HepG2 (cell line): ENCODE measurements at regions not wholly inside any gene's neighbourhood (a gene's known extent, or its start where the extent isn't known, plus 50 kb on each side); places are given as distances from the start of the nearest gene placed in this dataset.

ENCODE experiments used
- ATAC-seq: fragments of 200-7000 bp; cut with Tn5 transposase; 3 replicates; pipeline ENCODE4 v1.9.1; 2020; ENCODE audit warnings: mild to moderate bottlenecking, moderate library complexity
- BruUV-seq: library from RNA; stranded (reverse); fragments of 400-500 nt; replicated peaks from 2 replicates; lab custom pipeline; 2021; lab: Mats Ljungman, UMichigan
- CTCF ChIA-PET: fragments of 300-600 bp; formaldehyde crosslinking; extraction: SDS; loops from one replicate; lab custom pipeline; 2021; ENCODE audit warnings: low total read pairs, inconsistent platforms, low intra/inter-chr PET ratio; lab: Yijun Ruan, JAX
- POLR2A ChIA-PET: fragments of 350-600 bp; sonication (Branson Sonifier 250); formaldehyde crosslinking; loops from one replicate; lab custom pipeline; 2020; ENCODE audit warnings: antibody characterized with exemption, inconsistent platforms; lab: Yijun Ruan, JAX
- DNase-seq: peaks from one replicate; pipeline ENCODE4 v3.0.0-alpha.2; 2015; ENCODE audit warnings: low spot score
- FAIRE-seq: peaks from 3 replicates; lab custom pipeline; 2011; peaks lifted over from hg19 to GRCh38; lab: Jason Lieb, UNC
- H2AFZ ChIP-seq: one replicate; pipeline ENCODE4 v1.6.1; 2011; ENCODE audit warnings: low read length, inconsistent platforms
- H3K27ac ChIP-seq: fragments of 300-600 bp; 3 replicates; pipeline ENCODE4 v1.8.0; 2011; ENCODE audit warnings: mixed run types, mild to moderate bottlenecking, mixed read lengths, low read length, inconsistent platforms; ENCODE audit not compliant: insufficient read depth; ENCODE audit errors: extremely low read length
- H3K27me3 ChIP-seq, 2 experiments: fragments of 200-600 bp in 1 of 2; 2 replicates in 1 of 2; 3 replicates in 1 of 2; pipeline versions ENCODE4 v1.6.0 to v1.8.0; 2011; ENCODE audit warnings: low read length in 2 of 2, mild to moderate bottlenecking in 2 of 2, moderate library complexity in 2 of 2, inconsistent platforms in 1 of 2; ENCODE audit not compliant: insufficient read depth in 2 of 2, control insufficient read depth in 1 of 2
- H3K36me3 ChIP-seq, 2 experiments: fragments of 200-600 bp in 1 of 2; replicated peaks in 1 of 2; 2 replicates in 1 of 2; 3 replicates in 1 of 2; pipeline versions ENCODE4 v1.5.1 to v1.8.0; 2011; ENCODE audit warnings: low read length in 2 of 2, inconsistent platforms in 1 of 2; ENCODE audit not compliant: insufficient read depth in 2 of 2, control insufficient read depth in 1 of 2
- H3K4me1 ChIP-seq: 2 replicates; pipeline ENCODE4 v1.5.1; 2012; ENCODE audit warnings: low read length, inconsistent platforms; ENCODE audit not compliant: insufficient read depth
- H3K4me2 ChIP-seq: 2 replicates; pipeline ENCODE4 v1.6.0; 2011; ENCODE audit warnings: low read depth, low read length, inconsistent platforms
- H3K4me3 ChIP-seq, 3 experiments: fragments of 200-600 bp in 1 of 3; sonication (generic), shearing (Covaris generic) in 1 of 3; replicated peaks in 1 of 3; 2 replicates each; pipeline ENCODE4 v1.5.1; 2011 to 2016; ENCODE audit warnings: low read length in 3 of 3, inconsistent platforms in 2 of 3, low read depth in 2 of 3, mild to moderate bottlenecking in 2 of 3, control low read depth in 1 of 3, mixed read lengths in 1 of 3; ENCODE audit not compliant: insufficient read depth in 1 of 3
- H3K79me2 ChIP-seq: one replicate; pipeline ENCODE4 v1.6.1; 2011; ENCODE audit warnings: low read length, inconsistent platforms; ENCODE audit not compliant: insufficient read depth
- H3K9ac ChIP-seq: 2 replicates; pipeline ENCODE4 v1.6.0; 2011; ENCODE audit warnings: mild to moderate bottlenecking, low read depth, low read length, inconsistent platforms; ENCODE audit not compliant: insufficient read depth
- H3K9me3 ChIP-seq: 2 replicates; pipeline ENCODE4 v1.5.1; 2012; ENCODE audit warnings: mild to moderate bottlenecking, low read length
- H4K20me1 ChIP-seq: 2 replicates; pipeline ENCODE4 v1.6.0; 2011; ENCODE audit warnings: inconsistent platforms, mild to moderate bottlenecking, low read length, moderate library complexity; ENCODE audit not compliant: insufficient read depth
- ELK4 ChIP-seq: sonication (generic); formaldehyde crosslinking; IDR thresholded peaks from 2 replicates; pipeline ENCODE4 v1.9.0; 2021; ENCODE audit warnings: missing genetic modification reagents, borderline replicate concordance
- HOXA5 ChIP-seq: sonication (generic); formaldehyde crosslinking; IDR thresholded peaks from 2 replicates; pipeline ENCODE4 v1.4.0; 2020; ENCODE audit warnings: missing genetic modification reagents
- MLXIP ChIP-seq: sonication (generic); formaldehyde crosslinking; IDR thresholded peaks from 2 replicates; pipeline ENCODE4 v1.9.0; 2021; ENCODE audit warnings: missing genetic modification reagents, borderline replicate concordance
- RBAK ChIP-seq: sonication (generic); formaldehyde crosslinking; IDR thresholded peaks from 2 replicates; pipeline ENCODE4 v1.5.1; 2020; ENCODE audit warnings: mild to moderate bottlenecking, missing genetic modification reagents
- RNF219 ChIP-seq: sonication (generic); formaldehyde crosslinking; IDR thresholded peaks from 2 replicates; pipeline ENCODE4 v1.5.0; 2020; ENCODE audit warnings: mild to moderate bottlenecking, missing genetic modification reagents
- STAT5B ChIP-seq: sonication (generic); formaldehyde crosslinking; IDR thresholded peaks from 2 replicates; pipeline ENCODE4 v1.4.0; 2020; ENCODE audit warnings: missing genetic modification reagents
- TBX3 ChIP-seq: fragments of 450-650 bp; IDR thresholded peaks from 2 replicates; pipeline ENCODE4 v1.6.1; 2017; ENCODE audit warnings: antibody characterized with exemption, mild to moderate bottlenecking, inconsistent platforms, borderline replicate concordance
- TEAD2 ChIP-seq: sonication (generic); formaldehyde crosslinking; IDR thresholded peaks from 2 replicates; pipeline ENCODE4 v1.9.0; 2021; ENCODE audit warnings: missing genetic modification reagents
- ZFX ChIP-seq: sonication (generic); formaldehyde crosslinking; IDR thresholded peaks from 2 replicates; pipeline ENCODE4 v1.4.0; 2020; ENCODE audit warnings: mild to moderate bottlenecking, low read depth, missing genetic modification reagents, moderate library complexity
- ZNF121 ChIP-seq: sonication (generic); formaldehyde crosslinking; IDR thresholded peaks from 2 replicates; pipeline ENCODE4 v1.5.0; 2020; ENCODE audit warnings: mild to moderate bottlenecking, missing genetic modification reagents
- ZNF549 ChIP-seq: sonication (generic); formaldehyde crosslinking; IDR thresholded peaks from 2 replicates; pipeline ENCODE4 v1.5.0; 2020; ENCODE audit warnings: missing genetic modification reagents
- ZNF550 ChIP-seq: sonication (generic); formaldehyde crosslinking; IDR thresholded peaks from 2 replicates; pipeline ENCODE4 v1.4.0; 2020; ENCODE audit warnings: mild to moderate bottlenecking, missing genetic modification reagents, borderline replicate concordance
- ZNF703 ChIP-seq: sonication (generic); formaldehyde crosslinking; IDR thresholded peaks from 2 replicates; pipeline ENCODE4 v1.5.1; 2020; ENCODE audit warnings: missing genetic modification reagents, mild to moderate bottlenecking, moderate library complexity, borderline replicate concordance
- ZSCAN22 ChIP-seq: sonication (generic); formaldehyde crosslinking; IDR thresholded peaks from 2 replicates; pipeline ENCODE4 v1.4.0; 2020; ENCODE audit warnings: mild to moderate bottlenecking, missing genetic modification reagents
- WGBS: methylation state at CpG from one replicate; pipeline ENCODE4 v1.1.6; 2017; ENCODE audit warnings: low lambda C conversion rate; 5-methylcytosine and 5-hydroxymethylcytosine counted together
- in situ Hi-C: cut with HindIII; loops from 2 replicates; pipeline ENCODE4 v1.10.0; 2017; ENCODE audit warnings: low pct_unique_long_range_greater_than_20kb; ENCODE audit not compliant: extremely low pct_ligation_motif_present
- intact Hi-C: fragments of 100-400 bp; cut with micrococcal nuclease; formaldehyde crosslinking; loops from one replicate; pipeline ENCODE4 v1.10.0; 2022; ENCODE audit not compliant: unreplicated experiment

GRCh38 chr3:36063992-36064391 is 316.3 kb upstream of the STAC start:
- CTCF ChIA-PET, result no interaction called here
- TF ChIP-seq MLXIP (CRISPR knock-in tag) (no peak), ZSCAN22 (CRISPR knock-in tag) (no peak), TBX3 (no peak), ZNF703 (CRISPR knock-in tag) (no peak)
- intact Hi-C loops (no loop called here), in situ Hi-C loops (no loop called here)
- Histone ChIP-seq H4K20me1 (no peaks in the 10 kb centered on the region), H2AFZ (no peak overlapping the region), H3K4me3 (no peak overlapping the region), H3K36me3 (no peaks in the 10 kb centered on the region), H3K27me3 (no peaks in the 10 kb centered on the region), H3K79me2 (no peaks in the 10 kb centered on the region), H3K4me1 (no peaks in the 10 kb centered on the region), H3K4me2 (no peak overlapping the region), H3K27ac (no peak overlapping the region), H3K9ac (no peak overlapping the region), H3K9me3 (peaks cover 19% of the 10 kb centered on the region)
- no peak for FAIRE-seq
- 12% methylated on average over 2 of the region's 2 CpGs for WGBS
- no TSS peak for BruUV-seq
- no peak for DNase-seq
- POLR2A ChIA-PET, result no interaction called here
- ATAC-seq, result no peak

- Histone ChIP-seq H3K4me2 (no peak overlapping the region), H2AFZ (no peak overlapping the region), H3K27ac (no peak overlapping the region), H3K4me3 (no peak overlapping the region), H3K27me3 (no peaks in the 10 kb centered on the region), H3K79me2 (no peaks in the 10 kb centered on the region), H3K9me3 (peaks cover 13% of the 10 kb centered on the region), H3K36me3 (no peaks in the 10 kb centered on the region), H3K4me1 (no peaks in the 10 kb centered on the region), H3K9ac (no peak overlapping the region), H4K20me1 (no peaks in the 10 kb centered on the region)
- DNase-seq, result no peak
- ChIA-PET CTCF (no interaction called here), POLR2A (no interaction called here)
- FAIRE-seq, result no peak
- no peak for ATAC-seq
- 25% methylated on average over 2 of the region's 2 CpGs for WGBS
- no TSS peak for BruUV-seq
- intact Hi-C loops (no loop called here), in situ Hi-C loops (no loop called here)
- TF ChIP-seq HOXA5 (CRISPR knock-in tag) (no peak), ZFX (CRISPR knock-in tag) (no peak), ZNF121 (no peak), ELK4 (no peak), RNF219 (CRISPR knock-in tag) (no peak), TEAD2 (CRISPR knock-in tag) (no peak), RBAK (CRISPR knock-in tag) (no peak), ZNF550 (CRISPR knock-in tag) (no peak), STAT5B (CRISPR knock-in tag) (no peak), ZNF549 (CRISPR knock-in tag) (no peak)
These were observed 315.0 kb upstream of the STAC start for GRCh38 chr3:36065321-36065720.
